GM19468 (cell line): ENCODE measurements at regions not wholly inside any gene's neighbourhood (a gene's known extent, or its start where the extent isn't known, plus 50 kb on each side); places are given as distances from the start of the nearest gene placed in this dataset.

Source experiments
- ATAC-seq: cut with Tn5 transposase; IDR thresholded peaks from one replicate; pipeline ENCODE4 v1.9.1; 2021; ENCODE audit warnings: mild to moderate bottlenecking, moderate library complexity, moderate number of reproducible peaks; ENCODE audit not compliant: unreplicated experiment; ENCODE audit errors: extremely low read depth

- ATAC-seq: no peak
These were observed 110.1 kb upstream of the KLF6 start for GRCh38 chr10:3895045-3895631.

- ATAC-seq: no peak
These were observed 109.0 kb upstream of the KLF6 start for GRCh38 chr10:3893901-3894563.

- no peak for ATAC-seq
These were observed 107.7 kb upstream of the KLF6 start for GRCh38 chr10:3892440-3893425.

GRCh38 chr10:3891396-3891795, 106.4 kb upstream of the KLF6 start:
- no peak for ATAC-seq

GRCh38 chr10:3890602-3891352, 105.8 kb upstream of the KLF6 start:
- no peak for ATAC-seq

GRCh38 chr10:3889961-3890522, 105.0 kb upstream of the KLF6 start:
- ATAC-seq: no peak

- ATAC-seq: no peak
These were observed 103.0 kb upstream of the KLF6 start for GRCh38 chr10:3887885-3888476.

- no peak for ATAC-seq
These were observed 102.4 kb upstream of the KLF6 start for GRCh38 chr10:3887404-3887803.

- no peak for ATAC-seq
These were observed 101.7 kb upstream of the KLF6 start for GRCh38 chr10:3886641-3887251.

GRCh38 chr10:3886191-3886590, 101.2 kb upstream of the KLF6 start:
- no peak for ATAC-seq

GRCh38 chr10:3882855-3883254, 97.8 kb upstream of the KLF6 start:
- ATAC-seq: no peak

GRCh38 chr10:3881622-3882021, 96.6 kb upstream of the KLF6 start:
- no peak for ATAC-seq

GRCh38 chr10:3879073-3879472, 94.1 kb upstream of the KLF6 start:
- ATAC-seq: no peak

- ATAC-seq: no peak
These were observed 92.4 kb upstream of the KLF6 start for GRCh38 chr10:3877211-3878000.

GRCh38 chr10:3876350-3876962, 91.4 kb upstream of the KLF6 start:
- no peak for ATAC-seq

GRCh38 chr10:3875842-3876235, 90.8 kb upstream of the KLF6 start:
- ATAC-seq: no peak

GRCh38 chr10:3874990-3875841, 90.2 kb upstream of the KLF6 start:
- ATAC-seq: peak; percentile 58
